Spleen (tissue), 11 donors: ENCODE measurements at regions not wholly inside any gene's neighbourhood (a gene's known extent, or its start where the extent isn't known, plus 50 kb on each side); places are given as distances from the start of the nearest gene placed in this dataset.

Experiments used
- DNase-seq: peaks from one replicate; pipeline ENCODE4 v3.0.0-alpha.2; 2020
- H3K27ac ChIP-seq, 8 donors: fragments of 200-600 bp; sonication (generic) in 7 of 8; 1 replicate in 4 of 8; 2 replicates in 4 of 8; pipeline versions ENCODE4 v1.5.0 to v1.8.0; 2016 to 2021; ENCODE audit warnings: inconsistent platforms in 4 of 8, mild to moderate bottlenecking in 4 of 8, moderate library complexity in 1 of 8
- H3K27me3 ChIP-seq, 7 donors: fragments of 200-600 bp; sonication (generic) in 6 of 7; replicated peaks in 1 of 7; 1 replicate in 4 of 7; 2 replicates in 3 of 7; pipeline versions ENCODE4 v1.5.0 to v1.8.0; 2016 to 2021; ENCODE audit warnings: inconsistent platforms in 3 of 7, mild to moderate bottlenecking in 1 of 7
- H3K36me3 ChIP-seq, 6 donors: fragments of 200-600 bp; sonication (generic) in 5 of 6; 1 replicate in 4 of 6; 2 replicates in 2 of 6; pipeline versions ENCODE4 v1.5.0 to v1.8.0; 2016 to 2021; ENCODE audit warnings: inconsistent platforms in 2 of 6
- H3K4me1 ChIP-seq, 6 donors: fragments of 200-600 bp; sonication (generic) in 5 of 6; 1 replicate in 3 of 6; 2 replicates in 3 of 6; pipeline versions ENCODE4 v1.5.0 to v1.8.0; 2016 to 2021; ENCODE audit warnings: inconsistent platforms in 3 of 6
- H3K4me3 ChIP-seq, 8 donors: fragments of 200-600 bp; sonication (generic) in 7 of 8; 1 replicate in 4 of 8; 2 replicates in 4 of 8; pipeline versions ENCODE4 v1.5.0 to v1.8.0; 2016 to 2021; ENCODE audit warnings: inconsistent platforms in 4 of 8, mild to moderate bottlenecking in 4 of 8, moderate library complexity in 2 of 8
- H3K9me3 ChIP-seq, 8 donors: fragments of 200-600 bp; sonication (generic) in 7 of 8; 1 replicate in 4 of 8; 2 replicates in 4 of 8; pipeline versions ENCODE4 v1.5.0 to v1.8.0; 2016 to 2021; ENCODE audit warnings: inconsistent platforms in 4 of 8
- CTCF ChIP-seq, 11 experiments: fragments of 200-600 bp in 7 of 11; fragments of 450-650 bp in 4 of 11; sonication (generic) in 4 of 11; IDR thresholded peaks in 8 of 11; conservative IDR thresholded peaks in 3 of 11; 1 replicate in 7 of 11; 2 replicates in 4 of 11; pipeline versions ENCODE4 v1.4.0 to v1.8.0; 2016 to 2021; ENCODE audit warnings: antibody characterized with exemption in 11 of 11, inconsistent platforms in 4 of 11, mild to moderate bottlenecking in 1 of 11
- POLR2A ChIP-seq, 3 donors: fragments of 450-650 bp; IDR thresholded peaks; one replicate each; pipeline ENCODE4 v1.5.1; 2017; ENCODE audit warnings: antibody characterized with exemption in 3 of 3, mild to moderate bottlenecking in 1 of 3
- POLR2AphosphoS5 ChIP-seq, 3 donors: sonication (generic); formaldehyde crosslinking; IDR thresholded peaks; one replicate each; pipeline ENCODE4 v1.5.1; 2017; ENCODE audit warnings: antibody characterized with exemption in 3 of 3
- WGBS, 5 donors: extraction: QIAGEN DNeasy Blood & Tissue Kit in 3 of 5; methylation state at CpG; one replicate each; pipeline versions ENCODE4 v1.1.5 to v1.1.7; 2013 to 2018; 5-methylcytosine and 5-hydroxymethylcytosine counted together
- intact Hi-C: fragments of 100-400 bp; cut with DNase I; formaldehyde crosslinking; loops from one replicate; pipeline ENCODE4 v1.15.0; 2023; ENCODE audit warnings: low total_unique reads
- donor health status: healthy with polysubstance abuse.
- donor health status: DM: no; HTN: no; CAD: no; lungs with moderate emphysema.
- donor health status: DM: no; HTN: no; CAD: no.
- donor health status: Bipolar disorder and iron deficiency.
- donor health status: healthy.
- donor health status: DM: no; HTN: no; CAD: no.
- donor health status: DM: yes; HTN: yes; CAD: no.

- no peak for TF ChIP-seq POLR2A (IDR thresholded peaks at IDR 0.05)
- no peak for TF ChIP-seq CTCF (IDR thresholded peaks at IDR 0.05 in 8 of 11, conservative IDR thresholded peaks at IDR 0.05 in 3 of 11)
- TF ChIP-seq POLR2AphosphoS5 (IDR thresholded peaks at IDR 0.05), result no peak
- Histone ChIP-seq H3K4me1 (no peaks in the 10 kb centered on the region), H3K36me3 (no peaks in the 10 kb centered on the region), H3K27ac (no peak overlapping the region), H3K9me3 (no peaks in the 10 kb centered on the region), H3K27me3 (no peaks in the 10 kb centered on the region), H3K4me3 (no peak overlapping the region)
- intact Hi-C loops, result no loop called here
- 48 to 78% (median 67%) methylated on average over 2 of the region's 2 CpGs for WGBS, 5 donors
- DNase-seq, result no peak
Measured at GRCh38 chr2:145822892-145823534, 1303.1 kb upstream of the ZEB2 start.

- Histone ChIP-seq H3K36me3 (no peaks in the 10 kb centered on the region), H3K27ac (no peak overlapping the region), H3K9me3 (no peaks in the 10 kb centered on the region), H3K4me1 (no peaks in the 10 kb centered on the region), H3K27me3 (no peaks in the 10 kb centered on the region), H3K4me3 (no peak overlapping the region)
- no peak for DNase-seq
- intact Hi-C loops, result no loop called here
- no peak for TF ChIP-seq POLR2A (IDR thresholded peaks at IDR 0.05)
- TF ChIP-seq POLR2AphosphoS5 (IDR thresholded peaks at IDR 0.05), result no peak
- no peak for TF ChIP-seq CTCF (IDR thresholded peaks at IDR 0.05 in 8 of 11, conservative IDR thresholded peaks at IDR 0.05 in 3 of 11)
Measured at GRCh38 chr2:145820651-145821050, 1300.7 kb upstream of the ZEB2 start.

- TF ChIP-seq POLR2A (IDR thresholded peaks at IDR 0.05), result no peak
- no peak for TF ChIP-seq CTCF (IDR thresholded peaks at IDR 0.05 in 8 of 11, conservative IDR thresholded peaks at IDR 0.05 in 3 of 11)
- no peak for TF ChIP-seq POLR2AphosphoS5 (IDR thresholded peaks at IDR 0.05)
- DNase-seq, result no peak
- Histone ChIP-seq H3K4me1 (no peaks in the 10 kb centered on the region), H3K9me3 (no peaks in the 10 kb centered on the region), H3K27me3 (no peaks in the 10 kb centered on the region), H3K36me3 (no peaks in the 10 kb centered on the region), H3K27ac (no peak overlapping the region), H3K4me3 (no peak overlapping the region)
- intact Hi-C loops, result no loop called here
Measured at GRCh38 chr2:145818890-145819504, 1299.1 kb upstream of the ZEB2 start.

GRCh38 chr2:145815933-145816332 is 1296.0 kb upstream of the ZEB2 start:
- Histone ChIP-seq H3K27ac (no peak overlapping the region), H3K4me3 (no peak overlapping the region), H3K27me3 (no peaks in the 10 kb centered on the region), H3K9me3 (no peaks in the 10 kb centered on the region), H3K4me1 (peaks cover 0 to 8% (median 0%) of the 10 kb centered on the region in 6 donors), H3K36me3 (no peaks in the 10 kb centered on the region)
- TF ChIP-seq POLR2AphosphoS5 (IDR thresholded peaks at IDR 0.05), result no peak
- no peak for TF ChIP-seq CTCF (IDR thresholded peaks at IDR 0.05 in 8 of 11, conservative IDR thresholded peaks at IDR 0.05 in 3 of 11)
- no peak for TF ChIP-seq POLR2A (IDR thresholded peaks at IDR 0.05)
- intact Hi-C loops, result no loop called here
- 61 to 88% (median 76%) methylated on average over 1 of the region's 1 CpG for WGBS, 5 donors
- DNase-seq, result no peak
